ENCODE measurements at regions not wholly inside any gene's neighbourhood (a gene's known extent, or its start where the extent isn't known, plus 50 kb on each side); places are given as distances from the start of the nearest gene placed in this dataset.

GRCh38 chr9:124108216-124108615 is 96.6 kb downstream of the LHX2 start:
- Histone ChIP-seq H3K9me3 (no peaks in the 10 kb centered on the region), H3K4me1 (no peaks in the 10 kb centered on the region), H3K36me3 (no peaks in the 10 kb centered on the region), H3K4me3 (no peak overlapping the region), H3K27ac (no peak overlapping the region), H3K27me3 (no peaks in the 10 kb centered on the region)
- no peak for TF ChIP-seq POLR2A (IDR thresholded peaks at IDR 0.05)
- no peak for TF ChIP-seq POLR2AphosphoS5 (IDR thresholded peaks at IDR 0.05)
- TF ChIP-seq, protein P1, sequence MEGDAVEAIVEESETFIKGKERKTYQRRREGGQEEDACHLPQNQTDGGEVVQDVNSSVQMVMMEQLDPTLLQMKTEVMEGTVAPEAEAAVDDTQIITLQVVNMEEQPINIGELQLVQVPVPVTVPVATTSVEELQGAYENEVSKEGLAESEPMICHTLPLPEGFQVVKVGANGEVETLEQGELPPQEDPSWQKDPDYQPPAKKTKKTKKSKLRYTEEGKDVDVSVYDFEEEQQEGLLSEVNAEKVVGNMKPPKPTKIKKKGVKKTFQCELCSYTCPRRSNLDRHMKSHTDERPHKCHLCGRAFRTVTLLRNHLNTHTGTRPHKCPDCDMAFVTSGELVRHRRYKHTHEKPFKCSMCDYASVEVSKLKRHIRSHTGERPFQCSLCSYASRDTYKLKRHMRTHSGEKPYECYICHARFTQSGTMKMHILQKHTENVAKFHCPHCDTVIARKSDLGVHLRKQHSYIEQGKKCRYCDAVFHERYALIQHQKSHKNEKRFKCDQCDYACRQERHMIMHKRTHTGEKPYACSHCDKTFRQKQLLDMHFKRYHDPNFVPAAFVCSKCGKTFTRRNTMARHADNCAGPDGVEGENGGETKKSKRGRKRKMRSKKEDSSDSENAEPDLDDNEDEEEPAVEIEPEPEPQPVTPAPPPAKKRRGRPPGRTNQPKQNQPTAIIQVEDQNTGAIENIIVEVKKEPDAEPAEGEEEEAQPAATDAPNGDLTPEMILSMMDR (IDR thresholded peaks at IDR 0.05) = no peak
- DNase-seq (ENCODE audit: low spot score in 2 of 2) = no peak
- intact Hi-C loops (cut with DNase I; ENCODE audit: low total_unique reads) = no loop called here

DNA sequence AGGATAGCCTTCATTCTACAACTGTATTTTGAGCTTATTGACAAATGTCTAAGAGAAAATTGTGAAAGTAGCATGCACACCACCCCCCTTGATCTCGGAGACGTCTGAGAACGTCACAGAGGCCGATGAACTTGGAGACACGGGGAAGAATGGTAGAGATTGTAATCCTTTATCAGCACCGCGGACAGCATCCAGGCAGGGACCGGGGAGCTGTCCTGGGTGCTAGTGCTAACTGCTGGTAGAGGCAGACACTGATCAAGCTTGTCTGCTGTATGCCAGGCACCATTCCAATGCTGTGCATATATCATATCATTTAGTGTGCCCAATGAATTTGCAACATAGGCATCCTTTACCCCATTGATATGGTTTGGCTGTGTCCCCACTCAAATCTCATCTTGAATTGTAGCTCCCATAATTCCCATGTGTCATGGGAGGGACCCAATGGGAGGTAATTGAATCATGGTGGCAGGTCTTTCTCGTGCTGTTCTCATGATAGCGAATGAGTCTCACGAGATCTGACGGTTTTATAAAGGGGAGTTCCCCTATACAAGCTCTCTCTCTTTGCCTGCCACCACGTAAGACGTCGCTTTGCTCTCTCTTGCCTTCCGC is 98.8 kb downstream of the LHX2 start:
- Histone ChIP-seq H3K27ac (no peak overlapping the region), H3K9me3 (no peaks in the 10 kb centered on the region), H3K27me3 (no peaks in the 10 kb centered on the region), H3K4me1 (no peaks in the 10 kb centered on the region), H3K4me3 (no peak overlapping the region), H3K36me3 (no peaks in the 10 kb centered on the region)
- intact Hi-C loops (cut with DNase I; ENCODE audit: low total_unique reads) = no loop called here
- TF ChIP-seq POLR2A (IDR thresholded peaks at IDR 0.05) (no peak), POLR2AphosphoS5 (IDR thresholded peaks at IDR 0.05) (peak in 1 of 3 donors; percentile 41)
- peak in 1 of 2 donors; percentile 61 for DNase-seq (ENCODE audit: low spot score in 2 of 2)

- no peaks in the 10 kb centered on the region for H3K27me3 ChIP-seq
Observed at GRCh38 chr9:124116683-124117363, 105.3 kb downstream of the LHX2 start.

DNA sequence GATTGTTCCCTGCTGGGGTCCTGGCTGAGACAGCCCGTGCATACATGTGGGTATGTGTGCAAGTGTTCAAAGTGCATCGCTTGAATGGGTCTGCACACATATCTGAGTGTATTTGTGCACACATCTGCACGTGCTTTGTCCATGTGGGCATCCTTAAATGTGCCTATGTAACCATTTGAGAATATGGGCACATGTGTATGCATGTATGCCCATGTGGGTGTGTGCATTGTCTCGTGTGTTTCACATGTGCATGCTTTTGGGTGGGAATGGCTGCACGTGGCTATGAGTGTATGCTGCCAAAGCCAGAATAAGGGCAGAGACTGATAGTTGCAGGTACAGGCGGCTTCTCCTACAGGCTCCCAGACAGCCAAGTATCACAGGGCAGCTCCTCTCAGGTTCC is 107.3 kb downstream of the LHX2 start:
- H3K9me3 ChIP-seq = peaks cover 6 to 16% of the 10 kb centered on the region in 2 donors
- no peak for TF ChIP-seq POLR2A (IDR thresholded peaks at IDR 0.05)
- no peak for TF ChIP-seq POLR2AphosphoS5 (IDR thresholded peaks at IDR 0.05)
- TF ChIP-seq, protein P1 (IDR thresholded peaks at IDR 0.05) = no peak
- intact Hi-C loops (cut with DNase I; ENCODE audit: low total_unique reads) = no loop called here
- H3K4me1 ChIP-seq = no peaks in the 10 kb centered on the region
- H3K4me3 ChIP-seq = no peak overlapping the region
- H3K36me3 ChIP-seq = no peaks in the 10 kb centered on the region
- no peaks in the 10 kb centered on the region for H3K27me3 ChIP-seq
- no peak overlapping the region for H3K27ac ChIP-seq
- no peak for DNase-seq (ENCODE audit: low spot score in 2 of 2)

More at GRCh38 chr9:124116683-124117363, 105.3 kb downstream of the LHX2 start:
- no peak for DNase-seq (ENCODE audit: low spot score in 2 of 2)
- H3K4me3 ChIP-seq = no peak overlapping the region
- peaks cover 4 to 11% of the 10 kb centered on the region in 2 donors for H3K9me3 ChIP-seq
- H3K4me1 ChIP-seq = no peaks in the 10 kb centered on the region
- intact Hi-C loops (cut with DNase I; ENCODE audit: low total_unique reads) = no loop called here
- H3K36me3 ChIP-seq = no peaks in the 10 kb centered on the region
- TF ChIP-seq POLR2A (IDR thresholded peaks at IDR 0.05) (no peak), POLR2AphosphoS5 (IDR thresholded peaks at IDR 0.05) (no peak)
- TF ChIP-seq, protein P1 (IDR thresholded peaks at IDR 0.05) = no peak
- H3K27ac ChIP-seq = no peak overlapping the region

DNA sequence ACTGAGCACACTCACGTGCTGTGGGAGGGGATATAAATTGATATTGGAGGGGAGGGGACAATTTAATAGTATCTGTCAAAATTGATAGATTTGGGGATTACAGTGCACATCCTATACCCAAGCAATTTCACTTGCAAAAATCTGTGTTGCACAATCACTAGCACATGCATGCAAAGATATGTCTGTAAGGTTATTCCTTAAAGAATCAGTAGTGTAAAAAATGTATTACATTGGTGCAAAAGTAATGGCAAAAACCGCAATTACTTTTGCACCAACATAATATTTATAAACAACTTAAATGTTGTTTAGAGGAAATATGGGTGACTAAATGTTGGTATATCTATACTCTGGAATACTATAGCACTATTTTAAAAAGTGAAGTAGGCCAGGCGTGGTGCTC is 108.7 kb downstream of the LHX2 start:
- intact Hi-C loops (cut with DNase I; ENCODE audit: low total_unique reads) = loop anchor here (10.0 kb wide), 1 partner anchor 195 kb away; no protein-coding TSS in a partner anchor

More for the DNA sequence above, 108.7 kb downstream of the LHX2 start:
- Histone ChIP-seq H3K4me1 (no peaks in the 10 kb centered on the region), H3K4me3 (no peak overlapping the region), H3K27ac (no peak overlapping the region), H3K36me3 (no peaks in the 10 kb centered on the region), H3K9me3 (peaks cover 6 to 16% of the 10 kb centered on the region in 2 donors), H3K27me3 (no peaks in the 10 kb centered on the region)
- TF ChIP-seq, protein P1 (IDR thresholded peaks at IDR 0.05) = no peak
- TF ChIP-seq POLR2A (IDR thresholded peaks at IDR 0.05) (no peak), POLR2AphosphoS5 (IDR thresholded peaks at IDR 0.05) (no peak)
- no peak for DNase-seq (ENCODE audit: low spot score in 2 of 2)

All from breast epithelium (tissue), 4 donors.